GM18517 (cell line): ENCODE measurements at regions not wholly inside any gene's neighbourhood (a gene's known extent, or its start where the extent isn't known, plus 50 kb on each side); places are given as distances from the start of the nearest gene placed in this dataset.

ENCODE experiments used
- ATAC-seq: cut with Tn5 transposase; IDR thresholded peaks from one replicate; pipeline ENCODE4 v1.9.1; 2021; ENCODE audit warnings: mild to moderate bottlenecking, moderate library complexity; ENCODE audit not compliant: unreplicated experiment

DNA sequence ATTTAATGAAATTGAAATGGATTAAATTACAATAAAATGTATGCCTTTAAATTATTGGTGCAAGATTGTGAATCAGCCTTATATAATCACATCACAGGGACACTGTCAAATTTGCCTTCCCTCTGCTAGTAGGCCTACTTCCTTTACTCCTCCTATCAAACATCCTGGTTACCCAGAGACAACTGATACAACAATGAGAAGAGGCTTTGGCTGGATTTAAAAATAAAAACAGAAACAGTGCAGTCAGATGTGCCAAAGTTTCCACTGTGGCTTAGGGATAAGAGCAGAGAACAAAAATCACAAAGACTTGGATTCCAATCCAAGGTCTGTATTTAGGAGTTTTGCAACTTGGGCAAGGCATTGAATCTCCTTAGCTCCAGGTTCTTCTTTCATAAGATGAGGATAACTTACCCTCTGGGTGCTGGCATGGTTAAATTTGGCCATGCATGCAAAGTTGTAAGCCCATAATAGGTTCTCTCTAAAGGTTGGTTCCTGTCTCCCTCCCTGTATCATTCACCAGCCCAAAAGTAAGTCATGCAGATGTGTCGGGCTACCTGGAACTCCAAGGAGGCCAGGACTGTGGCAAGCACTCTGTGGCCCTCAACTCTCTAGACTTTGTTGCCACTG lies 99.3 kb upstream of the LRATD1 start:
- ATAC-seq = no peak

GRCh38 chr2:14535156-14535555 lies 97.4 kb upstream of the LRATD1 start:
- ATAC-seq = no peak

- no peak for ATAC-seq
Observed at GRCh38 chr2:14536976-14537375, 95.5 kb upstream of the LRATD1 start.

DNA sequence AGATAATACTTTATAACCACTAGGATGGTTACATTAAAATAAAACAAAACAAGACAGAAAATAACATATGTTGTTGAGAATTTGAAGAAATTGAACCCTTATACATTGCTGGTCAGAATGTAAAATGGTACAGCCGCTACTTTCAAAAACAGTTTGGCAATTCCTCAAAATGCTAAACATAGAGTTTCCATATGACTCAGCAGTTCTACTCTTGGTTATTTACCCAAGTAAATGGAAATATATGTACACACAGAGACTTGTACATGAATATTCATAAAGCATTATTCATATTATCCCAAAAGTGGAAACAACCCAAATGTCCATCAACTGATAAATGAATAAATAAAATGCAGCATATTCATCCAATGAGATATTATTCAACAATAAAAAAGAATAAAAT lies 92.5 kb upstream of the LRATD1 start:
- ATAC-seq = no peak

DNA sequence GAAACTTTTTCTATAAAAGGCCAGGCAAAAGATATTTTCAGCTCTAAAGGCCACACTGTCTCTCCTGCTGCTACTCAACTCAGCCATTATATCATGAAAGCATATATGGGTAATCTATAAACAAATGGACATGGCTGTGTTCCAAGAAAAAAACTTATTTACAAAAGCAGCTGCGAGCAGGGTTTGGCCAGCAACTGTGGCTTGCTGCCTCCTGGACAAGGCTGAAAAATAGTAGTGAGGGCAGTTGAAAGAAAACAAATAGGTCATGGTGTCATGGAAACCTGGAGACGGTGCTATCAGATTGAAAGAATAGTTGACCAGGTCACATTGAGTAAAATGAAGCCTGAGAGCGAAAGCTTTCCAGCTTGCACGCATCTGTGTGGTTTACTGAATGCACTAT lies 89.2 kb upstream of the LRATD1 start:
- ATAC-seq = no peak

DNA sequence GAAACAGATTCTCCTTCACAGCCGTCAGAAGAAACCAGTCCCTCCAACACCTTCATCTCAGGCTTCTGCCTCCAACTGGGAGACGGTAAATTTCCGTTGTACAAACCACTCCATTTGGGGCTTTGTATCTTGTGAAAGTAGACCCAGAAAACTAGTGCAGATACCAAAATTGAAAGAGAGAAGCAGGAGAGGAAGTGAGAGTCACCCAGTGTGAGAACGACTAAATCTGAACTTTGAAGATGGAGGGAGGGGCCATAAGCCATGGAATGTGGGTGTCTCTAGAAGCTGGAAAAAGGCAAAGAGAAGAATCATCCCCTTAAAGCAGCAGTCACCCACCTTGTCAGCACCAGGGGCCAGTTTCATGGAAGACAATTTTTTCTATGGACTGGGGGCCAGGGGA lies 88.3 kb upstream of the LRATD1 start:
- no peak for ATAC-seq

- ATAC-seq = no peak
Observed at GRCh38 chr2:14547830-14548229, 84.7 kb upstream of the LRATD1 start.

DNA sequence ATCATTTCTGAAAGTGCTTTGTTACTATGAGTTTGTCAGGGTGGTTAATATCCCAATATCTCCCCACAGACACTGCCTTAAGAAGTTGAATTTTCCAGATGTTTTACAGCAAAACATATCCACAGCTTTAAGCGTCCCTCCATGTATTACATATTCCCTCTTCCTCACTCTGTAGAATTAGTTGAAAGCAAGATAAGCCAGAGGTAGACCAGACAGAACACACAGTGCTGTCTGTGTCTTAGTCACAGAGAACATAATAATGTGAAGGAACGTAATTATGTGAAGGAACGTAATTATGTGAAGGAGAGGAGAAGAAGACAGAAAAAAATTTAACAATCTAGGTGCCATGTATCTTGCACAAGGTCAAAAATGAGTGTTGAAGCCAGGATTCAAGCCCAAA lies 81.9 kb upstream of the LRATD1 start:
- no peak for ATAC-seq

DNA sequence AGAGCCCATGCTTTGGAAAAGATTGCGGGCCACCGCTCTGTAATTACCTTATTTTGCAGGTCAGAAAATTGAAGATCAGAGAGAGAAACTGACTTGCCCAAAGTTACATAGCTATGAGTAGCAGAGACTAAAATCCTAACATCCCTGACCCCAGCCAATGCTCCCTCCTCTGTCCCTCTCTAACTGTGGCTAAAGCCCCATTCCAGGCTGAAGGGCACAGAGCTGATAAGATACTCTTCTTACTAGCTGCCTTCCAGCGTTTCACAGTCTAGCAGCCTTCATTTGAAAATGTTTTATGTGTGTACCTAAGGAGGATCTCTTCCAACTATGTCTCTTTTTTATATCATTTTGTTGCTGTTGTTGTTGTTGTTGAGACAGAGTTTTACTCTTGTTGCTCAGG lies 81.4 kb upstream of the LRATD1 start:
- ATAC-seq = no peak

DNA sequence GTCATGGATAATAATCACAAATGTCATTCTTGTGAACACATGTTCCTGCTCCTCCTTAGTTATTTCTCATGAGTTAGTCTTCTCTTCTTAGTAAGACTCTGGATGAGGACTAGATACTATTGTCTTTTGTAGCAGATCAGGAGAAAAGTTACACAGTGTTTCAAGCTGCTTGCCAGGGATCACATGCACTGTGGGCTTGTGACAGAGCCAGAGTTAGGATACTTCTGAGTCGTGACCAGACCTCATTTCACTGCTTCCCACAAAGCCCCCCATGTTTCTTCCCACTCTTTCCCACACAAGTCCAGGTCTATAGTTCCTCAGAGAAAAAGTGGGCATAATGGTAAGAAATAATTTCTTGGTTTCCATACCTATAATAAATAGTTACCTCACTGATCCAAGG lies 80.2 kb upstream of the LRATD1 start:
- ATAC-seq = no peak

DNA sequence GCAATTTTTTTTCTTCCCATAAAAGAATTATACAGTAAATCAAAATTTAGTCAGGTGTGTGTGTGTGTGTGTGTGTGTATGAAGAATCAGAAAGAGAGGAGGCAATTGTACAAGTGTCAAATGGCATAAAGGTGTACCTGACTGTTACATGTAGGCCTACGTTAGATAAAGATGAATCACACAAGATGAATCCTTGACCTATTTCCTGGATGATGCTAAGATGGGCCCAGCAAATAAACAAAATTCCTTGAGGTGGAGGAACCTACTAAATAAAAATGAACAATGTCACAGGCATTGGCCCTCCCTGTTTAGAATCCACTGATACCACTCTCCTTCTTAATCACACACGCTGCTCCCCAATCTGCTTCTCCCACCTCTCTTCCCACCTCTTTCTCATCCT lies 79.7 kb upstream of the LRATD1 start:
- no peak for ATAC-seq

DNA sequence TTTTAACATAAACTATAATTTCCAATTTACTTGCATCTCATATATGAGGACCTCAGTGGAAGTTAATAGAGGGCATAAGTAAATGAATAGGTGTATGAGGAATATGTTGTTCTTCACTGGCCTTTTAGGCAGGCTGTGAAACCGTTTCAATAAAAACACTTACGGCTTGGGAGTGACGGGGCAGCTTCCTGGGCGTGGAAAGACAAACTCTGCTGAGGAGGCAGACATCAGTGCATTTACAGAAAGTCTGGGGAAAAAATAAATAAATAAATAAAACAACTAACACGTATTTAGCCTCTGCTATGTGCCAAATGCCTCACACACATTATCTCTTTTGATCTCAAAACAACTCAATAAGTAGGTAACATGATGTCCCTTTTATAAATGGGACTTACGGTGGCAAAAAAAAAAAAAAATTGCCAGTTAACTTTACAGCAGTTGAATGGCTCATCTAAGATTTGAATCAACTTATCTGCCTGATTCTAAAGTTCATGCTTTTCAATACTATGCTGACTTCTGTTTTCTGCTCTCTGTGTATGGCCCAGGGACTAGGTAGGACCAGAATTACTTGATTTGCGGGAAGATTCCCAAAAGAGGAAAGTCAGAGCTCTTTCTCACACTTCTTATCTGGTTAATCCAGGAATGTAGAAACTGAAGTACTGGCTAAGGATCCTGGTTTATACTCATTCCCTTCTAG lies 77.5 kb upstream of the LRATD1 start:
- no peak for ATAC-seq

GRCh38 chr2:14557111-14557510 lies 75.4 kb upstream of the LRATD1 start:
- no peak for ATAC-seq

DNA sequence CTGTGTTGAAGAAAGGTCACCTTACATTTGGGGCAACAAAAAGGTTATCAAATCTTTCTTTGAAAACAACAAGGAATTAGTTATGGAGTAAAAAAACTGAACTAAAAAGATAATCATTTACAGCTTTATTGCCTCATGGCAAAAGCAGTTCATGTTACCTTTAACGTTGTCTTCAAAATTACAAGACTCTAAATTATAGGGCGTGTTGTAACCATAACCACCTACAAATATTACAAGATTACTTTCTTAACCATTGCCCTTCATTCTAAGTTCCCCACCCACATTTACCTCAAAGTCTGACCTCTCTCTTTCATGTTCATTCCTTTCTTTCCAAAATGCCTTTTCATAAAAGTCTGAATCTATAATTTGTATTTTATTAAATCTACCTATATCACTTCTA lies 74.6 kb upstream of the LRATD1 start:
- no peak for ATAC-seq

DNA sequence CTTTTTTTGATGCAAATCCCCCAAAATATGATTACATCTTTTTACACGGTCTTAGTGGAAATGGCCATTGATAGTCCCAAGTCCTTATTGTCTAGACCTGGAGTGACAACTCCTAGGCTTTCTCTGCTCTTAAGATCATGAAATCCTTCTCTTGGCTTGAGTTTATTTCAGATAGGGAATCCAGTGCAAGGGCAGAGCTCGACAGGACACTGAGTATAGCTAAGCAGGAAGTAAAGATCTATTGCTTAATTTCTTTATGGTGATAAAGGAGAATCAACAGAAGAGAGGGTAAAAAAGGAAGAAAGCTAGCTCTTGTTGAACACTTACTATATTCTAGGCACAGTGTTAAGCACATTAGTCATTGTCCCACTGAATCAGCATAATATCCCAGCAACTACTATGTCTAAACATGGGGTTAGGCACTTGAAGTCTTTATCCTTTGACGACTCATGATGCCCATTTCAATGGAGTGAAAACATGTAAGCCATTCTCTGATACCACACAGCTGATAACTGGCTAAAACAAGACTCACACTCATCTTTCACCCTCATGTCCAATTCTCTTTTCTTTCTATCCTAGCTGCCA lies 74.1 kb upstream of the LRATD1 start:
- no peak for ATAC-seq

- ATAC-seq = no peak
Observed at GRCh38 chr2:14560716-14561115, 71.8 kb upstream of the LRATD1 start.

DNA sequence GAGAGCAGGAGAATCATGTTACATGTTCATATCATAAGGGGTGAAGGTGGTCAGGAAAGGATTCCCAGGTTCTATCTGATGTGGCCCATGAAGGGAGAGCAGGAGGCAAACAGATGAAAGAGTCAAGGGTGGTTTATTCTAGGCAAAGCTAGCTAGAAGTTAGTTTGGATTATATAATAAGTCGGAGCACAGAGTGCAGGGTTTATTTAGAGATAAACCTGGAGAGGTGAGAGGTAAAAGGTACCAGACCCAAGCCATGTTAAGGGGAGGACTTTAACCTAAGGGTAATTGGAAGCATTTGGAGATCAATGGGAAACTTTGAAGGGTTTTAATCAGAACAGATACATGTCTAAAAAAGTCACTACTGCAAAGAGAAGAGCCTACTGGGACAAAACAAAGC lies 69.2 kb upstream of the LRATD1 start:
- no peak for ATAC-seq

- no peak for ATAC-seq
Observed at GRCh38 chr2:14565666-14566065, 66.9 kb upstream of the LRATD1 start.

GRCh38 chr2:14567561-14567960 lies 65.0 kb upstream of the LRATD1 start:
- no peak for ATAC-seq

DNA sequence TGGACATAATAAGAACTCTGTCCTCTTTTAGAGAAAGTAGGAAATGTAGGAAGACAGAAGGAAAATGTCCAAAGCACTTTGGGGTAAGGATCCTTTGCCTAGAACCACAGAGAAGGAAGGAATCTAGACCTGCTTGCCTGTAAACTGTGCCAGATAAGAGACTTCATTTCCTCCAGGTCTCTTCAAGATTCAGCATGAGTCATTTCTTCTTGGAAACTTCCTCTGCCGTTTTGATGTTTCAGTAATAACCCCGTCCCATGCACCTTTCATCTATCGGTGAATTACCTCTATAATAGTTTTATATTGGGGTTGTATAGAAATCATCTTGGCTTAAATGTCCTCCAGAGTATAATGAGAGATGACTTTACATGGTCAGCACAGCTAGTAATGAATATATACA lies 63.2 kb upstream of the LRATD1 start:
- ATAC-seq = no peak

- ATAC-seq = no peak
Observed at GRCh38 chr2:14572633-14573032, 59.9 kb upstream of the LRATD1 start.

DNA sequence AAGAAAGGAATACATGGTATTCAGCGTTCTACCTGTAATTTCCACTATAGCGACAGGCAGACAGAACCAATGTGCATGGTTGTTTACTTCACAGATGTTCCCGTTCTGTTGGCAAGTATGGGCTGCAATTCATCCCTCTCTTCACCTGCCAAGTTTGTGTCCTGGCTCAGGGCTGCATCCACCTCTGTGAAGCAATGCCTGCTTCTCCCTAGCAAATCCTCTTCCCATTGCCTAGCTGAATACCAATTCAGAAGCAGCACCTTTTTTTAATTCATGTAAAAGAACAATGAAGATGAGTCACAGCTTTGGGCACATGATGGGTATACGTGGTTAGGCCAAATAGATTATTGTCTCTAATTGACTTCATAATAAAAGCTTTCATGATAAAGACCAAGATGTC lies 54.7 kb upstream of the LRATD1 start:
- ATAC-seq = no peak
